LNCaP clone FGC (cell line): ENCODE measurements at regions not wholly inside any gene's neighbourhood (a gene's known extent, or its start where the extent isn't known, plus 50 kb on each side); places are given as distances from the start of the nearest gene placed in this dataset.

Source experiments
- DNase-seq: peaks from one replicate; pipeline ENCODE4 v3.0.0-alpha.2; 2011; ENCODE audit warnings: low read depth
- H3K4me3 ChIP-seq: 2 replicates; pipeline ENCODE4 v1.5.1; 2011; ENCODE audit warnings: mild to moderate bottlenecking, low read depth, low read length, control low read depth
- TF ChIP-seq, protein P1 (sequence below): IDR thresholded peaks from 2 replicates; pipeline ENCODE4 v1.5.1; 2012; ENCODE audit warnings: mild to moderate bottlenecking; ENCODE audit not compliant: control insufficient read depth, insufficient read depth; ENCODE audit errors: extremely low read depth

DNA sequence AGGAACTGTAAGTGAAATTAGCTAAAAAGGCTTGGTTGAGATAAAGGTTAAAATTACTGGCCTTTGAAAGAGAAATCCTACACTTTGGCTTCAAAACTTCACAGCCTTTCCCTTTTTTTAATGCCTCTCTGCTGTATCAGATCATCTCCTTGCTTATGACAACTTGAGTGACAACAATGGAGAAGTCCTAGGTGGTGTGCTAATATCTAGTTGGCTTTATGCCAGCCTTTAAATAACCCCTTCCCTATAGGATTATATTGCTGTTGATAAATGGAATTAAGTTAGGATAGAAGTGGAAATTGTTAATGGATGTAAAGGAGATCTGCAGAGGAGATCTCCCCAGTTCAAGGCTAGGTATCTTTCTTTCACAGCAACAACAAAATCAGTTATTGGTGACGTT is 130.2 kb upstream of the ATP1B1 start:
- no peak for DNase-seq
- H3K4me3 ChIP-seq, result no peak overlapping the region
- TF ChIP-seq, protein P1, sequence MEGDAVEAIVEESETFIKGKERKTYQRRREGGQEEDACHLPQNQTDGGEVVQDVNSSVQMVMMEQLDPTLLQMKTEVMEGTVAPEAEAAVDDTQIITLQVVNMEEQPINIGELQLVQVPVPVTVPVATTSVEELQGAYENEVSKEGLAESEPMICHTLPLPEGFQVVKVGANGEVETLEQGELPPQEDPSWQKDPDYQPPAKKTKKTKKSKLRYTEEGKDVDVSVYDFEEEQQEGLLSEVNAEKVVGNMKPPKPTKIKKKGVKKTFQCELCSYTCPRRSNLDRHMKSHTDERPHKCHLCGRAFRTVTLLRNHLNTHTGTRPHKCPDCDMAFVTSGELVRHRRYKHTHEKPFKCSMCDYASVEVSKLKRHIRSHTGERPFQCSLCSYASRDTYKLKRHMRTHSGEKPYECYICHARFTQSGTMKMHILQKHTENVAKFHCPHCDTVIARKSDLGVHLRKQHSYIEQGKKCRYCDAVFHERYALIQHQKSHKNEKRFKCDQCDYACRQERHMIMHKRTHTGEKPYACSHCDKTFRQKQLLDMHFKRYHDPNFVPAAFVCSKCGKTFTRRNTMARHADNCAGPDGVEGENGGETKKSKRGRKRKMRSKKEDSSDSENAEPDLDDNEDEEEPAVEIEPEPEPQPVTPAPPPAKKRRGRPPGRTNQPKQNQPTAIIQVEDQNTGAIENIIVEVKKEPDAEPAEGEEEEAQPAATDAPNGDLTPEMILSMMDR, result no peak

- H3K4me3 ChIP-seq, result no peak overlapping the region
- no peak for DNase-seq
- TF ChIP-seq, protein P1, result no peak
Observed at GRCh38 chr1:168977618-168978017, 128.9 kb upstream of the ATP1B1 start.

DNA sequence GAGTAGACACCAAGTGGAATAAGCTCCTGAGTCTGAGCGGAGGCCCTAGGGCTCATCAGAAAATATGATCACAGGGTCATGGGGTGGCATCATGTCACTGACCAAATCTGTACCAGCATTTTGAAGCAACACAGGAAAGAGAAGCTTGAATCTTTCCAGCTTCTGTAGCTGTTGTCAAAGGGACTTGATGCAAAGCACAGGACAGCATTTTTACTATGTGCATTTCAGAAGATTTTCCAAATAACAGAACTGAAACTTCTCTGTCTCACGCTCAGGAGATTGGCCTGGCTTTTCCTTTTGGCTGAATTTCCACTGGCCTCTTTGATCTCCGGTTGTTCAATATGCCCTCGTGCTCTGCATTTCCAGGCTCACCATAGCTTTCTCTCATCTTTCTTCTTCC is 127.2 kb upstream of the ATP1B1 start:
- H3K4me3 ChIP-seq, result no peak overlapping the region
- DNase-seq, result no peak
- TF ChIP-seq, protein P1, result no peak

GRCh38 chr1:168980180-168980579 is 126.3 kb upstream of the ATP1B1 start:
- TF ChIP-seq, protein P1, result no peak
- DNase-seq, result no peak
- H3K4me3 ChIP-seq, result no peak overlapping the region

DNA sequence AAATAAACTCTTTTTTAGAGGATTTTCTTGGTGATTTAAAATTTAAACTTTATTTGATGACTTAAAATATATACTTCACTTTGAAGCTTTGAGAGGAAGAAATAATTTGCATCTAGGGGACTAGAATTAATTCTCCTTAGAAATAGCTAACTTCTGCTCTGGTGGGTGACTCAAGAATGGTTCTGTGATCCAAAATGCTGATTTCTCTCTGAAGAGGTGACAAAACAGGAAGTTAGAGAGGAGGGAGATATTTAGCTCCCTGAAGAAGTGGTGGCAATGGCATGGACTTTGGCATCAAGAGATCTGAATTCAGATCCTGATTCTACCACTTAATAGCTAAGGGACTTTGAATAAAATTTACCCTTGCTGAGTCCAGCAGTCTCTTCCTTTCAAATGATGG is 125.8 kb upstream of the ATP1B1 start:
- DNase-seq, result no peak
- no peak overlapping the region for H3K4me3 ChIP-seq
- TF ChIP-seq, protein P1, result no peak

- TF ChIP-seq, protein P1, result no peak
- DNase-seq, result no peak
Observed at GRCh38 chr1:168982778-168983177, 123.7 kb upstream of the ATP1B1 start.

GRCh38 chr1:168987330-168987729 is 119.2 kb upstream of the ATP1B1 start:
- DNase-seq, result no peak
- H3K4me3 ChIP-seq, result no peak overlapping the region
- TF ChIP-seq, protein P1, result no peak

More at GRCh38 chr1:168982778-168983177, 123.7 kb upstream of the ATP1B1 start:
- H3K4me3 ChIP-seq, result no peak overlapping the region
